ENCODE measurements at regions not wholly inside any gene's neighbourhood (a gene's known extent, or its start where the extent isn't known, plus 50 kb on each side); places are given as distances from the start of the nearest gene placed in this dataset.
"Not testable (repeated sequence)": the region's sequence is repeated elsewhere in the genome, so short reads cannot be mapped to it uniquely, and the experiment has no call there.

DNA sequence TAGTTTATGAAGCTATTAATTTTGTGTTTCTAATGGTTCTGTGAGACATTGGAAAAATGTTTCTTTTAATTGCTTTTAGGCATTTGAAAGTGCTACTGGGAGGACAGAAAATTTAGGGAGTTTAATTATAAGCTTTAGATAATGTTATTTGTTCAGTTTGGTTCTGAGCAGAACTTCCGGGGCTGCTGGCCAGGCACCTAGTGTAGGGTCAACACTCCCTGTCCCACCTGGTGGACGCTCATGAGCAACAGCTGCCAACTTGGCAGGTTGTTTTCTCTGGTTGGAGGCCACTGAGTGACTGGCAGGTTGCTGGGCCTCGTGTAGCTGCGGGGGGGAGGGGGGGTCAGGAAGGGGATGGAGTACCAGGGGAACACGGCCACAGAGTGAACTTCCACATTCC, 250.2 kb downstream of the RTP5 start:
- TF ChIP-seq CTCF, POLR2A, EP300 (IDR thresholded peaks at IDR 0.05): not testable (repeated sequence)
